ENCODE measurements at regions not wholly inside any gene's neighbourhood (a gene's known extent, or its start where the extent isn't known, plus 50 kb on each side); places are given as distances from the start of the nearest gene placed in this dataset.
A peak's percentile ranks its signal among the peaks of the same experiment; 100 is the strongest.

DNA sequence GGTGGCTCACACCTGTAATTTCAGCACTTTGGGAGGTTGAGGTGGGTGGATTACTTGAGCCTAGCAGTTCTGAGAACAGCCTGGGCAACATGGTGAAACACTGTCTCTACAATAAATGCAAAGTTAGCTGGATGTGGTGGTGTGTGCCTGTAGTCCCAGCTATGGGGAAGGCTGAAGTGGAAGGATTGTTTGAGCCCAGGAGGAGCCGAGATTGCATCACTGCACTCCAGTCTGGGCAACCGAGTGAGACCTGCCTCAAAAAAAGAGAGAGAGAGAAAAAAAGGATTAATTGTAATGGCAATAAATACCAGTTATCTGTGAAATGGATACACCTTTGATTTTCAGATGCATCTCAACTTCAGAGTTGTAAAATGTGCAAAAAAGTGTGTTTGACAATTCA, 58.8 kb downstream of the SPRY1 start:
- DNase-seq, result no peak

DNA sequence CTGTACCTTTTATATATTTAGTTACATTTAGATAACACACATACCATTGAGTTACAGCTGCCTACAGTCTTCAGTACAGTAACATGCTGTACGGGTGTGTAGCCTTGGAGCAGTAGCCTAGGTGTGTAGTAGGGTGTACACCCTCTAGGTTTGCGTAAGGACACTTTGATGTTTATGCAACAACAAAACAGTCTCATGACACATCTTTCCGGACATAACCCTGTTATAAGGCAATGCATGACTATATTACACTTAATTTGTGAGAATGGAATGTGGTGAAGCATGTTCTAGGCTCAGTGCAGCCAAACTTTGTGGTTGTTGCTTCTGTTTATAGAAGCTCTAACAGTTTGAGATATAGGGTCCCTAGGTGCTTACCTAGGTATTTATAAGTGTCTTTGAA, 65.4 kb downstream of the SPRY1 start:
- no peak for DNase-seq

DNA sequence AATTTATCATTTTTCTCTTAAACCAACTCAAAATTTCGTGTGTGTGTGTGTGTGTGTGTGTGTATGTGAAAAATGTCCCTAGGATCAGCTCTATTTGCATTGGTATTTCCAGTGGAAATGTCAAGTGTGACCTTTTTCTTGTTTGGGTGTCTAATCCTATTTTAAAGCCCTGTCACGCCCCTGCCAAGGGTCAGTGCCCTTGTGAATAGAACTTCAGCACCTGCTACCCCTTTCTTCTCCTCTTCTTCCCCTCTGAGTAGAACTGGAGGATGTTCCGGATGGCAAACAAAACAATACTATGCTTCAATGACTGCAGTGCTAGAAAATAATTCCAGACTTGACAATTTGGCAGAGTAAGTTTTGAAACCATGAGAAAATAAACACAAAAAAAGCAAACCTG, 67.3 kb downstream of the SPRY1 start:
- no peak for DNase-seq

DNA sequence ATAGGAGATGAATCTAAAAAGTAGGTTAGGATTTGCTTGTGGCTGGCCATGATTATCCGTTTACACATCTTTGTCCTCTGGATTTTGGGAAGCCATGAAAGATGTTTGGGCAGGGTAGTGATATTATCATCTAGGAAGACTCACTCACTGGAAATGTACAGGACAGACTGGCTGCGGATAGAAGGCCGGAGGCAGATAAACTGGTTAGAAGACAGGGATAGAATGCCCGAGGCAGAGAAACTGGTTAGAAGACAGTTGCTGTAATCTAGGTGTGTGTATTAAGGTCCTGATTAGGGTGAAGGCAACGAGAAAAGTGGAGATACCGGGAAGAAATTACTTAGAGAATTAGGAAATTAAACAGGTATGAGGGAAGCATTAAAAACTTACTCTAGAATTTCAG, 68.8 kb downstream of the SPRY1 start:
- no peak for DNase-seq

- DNase-seq, result no peak
These were observed 69.6 kb downstream of the SPRY1 start for GRCh38 chr4:123466080-123466785.

- DNase-seq, result no peak
These were observed 72.0 kb downstream of the SPRY1 start for GRCh38 chr4:123468479-123469031.

DNA sequence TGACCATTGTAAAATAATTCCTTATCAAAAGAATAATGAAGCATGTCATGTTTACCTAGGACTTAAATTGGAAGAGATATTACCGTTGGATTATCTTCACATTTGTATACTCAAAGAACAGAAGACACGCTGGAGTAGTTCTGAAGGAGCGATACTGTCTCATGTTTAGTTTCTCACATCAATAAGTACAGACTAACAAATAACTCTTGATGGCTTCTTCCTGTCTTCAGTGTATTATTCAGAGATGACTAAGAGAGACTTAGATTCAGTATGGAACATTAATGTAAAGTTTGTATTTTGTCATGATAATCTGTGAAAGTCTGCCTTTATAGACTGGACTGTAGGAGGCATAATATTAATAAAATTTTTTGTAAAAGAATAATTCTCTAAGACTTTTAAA, 72.7 kb downstream of the SPRY1 start:
- no peak for DNase-seq

DNA sequence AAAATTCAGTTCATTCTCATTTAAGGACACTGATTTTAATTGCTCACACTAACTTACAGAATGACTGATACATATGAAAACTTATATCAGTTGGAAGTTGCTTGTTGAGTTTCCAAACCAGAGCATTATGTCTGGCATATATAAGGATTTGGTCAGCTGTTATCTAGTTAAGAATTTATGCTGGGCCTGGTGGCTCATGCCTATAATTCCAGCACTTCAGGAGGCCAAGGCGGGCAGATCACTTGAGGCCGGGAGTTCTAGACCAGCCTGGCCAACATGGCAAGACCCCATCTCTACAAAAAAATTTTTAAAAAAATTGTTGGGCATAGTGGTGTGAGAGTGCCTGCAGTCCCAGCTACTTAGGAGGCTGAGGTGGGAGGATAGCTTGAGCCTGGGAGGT, 73.1 kb downstream of the SPRY1 start:
- DNase-seq, result no peak

GRCh38 chr4:123470640-123471039, 74.0 kb downstream of the SPRY1 start:
- no peak for DNase-seq

DNA sequence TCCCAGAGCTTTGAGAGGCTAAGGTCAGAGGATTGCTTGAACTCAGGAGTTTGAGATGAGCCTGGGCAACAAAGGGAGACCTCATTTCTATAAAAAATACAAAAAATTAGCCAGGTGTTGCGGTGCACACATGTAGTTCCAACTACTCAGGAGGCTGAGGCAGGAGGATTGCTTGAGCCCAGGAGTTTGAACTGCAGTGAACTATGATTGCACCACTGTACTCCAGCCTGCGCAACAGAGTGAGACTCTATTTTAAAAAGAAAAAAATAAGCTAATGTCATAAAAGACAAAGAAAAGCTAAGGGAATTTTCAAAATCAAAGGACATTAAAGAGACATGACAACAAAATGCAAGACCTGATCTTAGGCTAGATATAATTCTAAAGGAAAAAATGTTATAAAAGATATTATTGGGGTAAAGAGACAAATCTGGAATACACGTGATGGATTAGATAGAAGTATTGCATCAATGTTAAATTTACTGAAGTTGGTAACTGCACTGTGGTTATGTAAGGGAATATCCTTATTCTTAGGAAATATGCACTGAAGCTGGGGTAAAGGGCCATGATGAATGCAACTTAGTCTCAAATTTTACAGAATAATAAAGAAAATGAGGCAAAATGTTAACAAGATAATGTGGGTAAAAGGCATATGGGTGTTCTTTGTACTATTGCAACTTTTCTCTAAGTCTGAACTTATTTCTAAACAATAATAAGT, 75.2 kb downstream of the SPRY1 start:
- DNase-seq, result no peak

- DNase-seq, result no peak
These were observed 78.2 kb downstream of the SPRY1 start for GRCh38 chr4:123474817-123475216.

DNA sequence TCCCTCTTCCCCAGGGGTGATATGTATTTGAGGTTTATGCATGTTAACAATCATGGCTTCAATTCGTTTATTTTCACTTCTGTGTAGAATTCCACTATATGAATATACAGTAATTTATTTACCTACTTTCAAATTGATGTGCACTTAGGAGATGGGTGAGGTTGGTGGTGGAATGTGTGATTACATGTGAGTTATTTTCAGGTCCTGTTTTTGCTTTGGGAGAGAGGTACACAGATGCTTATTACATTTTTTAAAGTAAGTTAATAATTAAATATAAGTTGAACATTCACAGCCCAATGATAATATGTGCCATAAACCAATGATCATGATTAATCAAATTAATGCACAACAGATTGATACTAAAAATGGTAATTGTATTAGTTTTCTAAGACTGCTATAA, 79.5 kb downstream of the SPRY1 start:
- no peak for DNase-seq

DNA sequence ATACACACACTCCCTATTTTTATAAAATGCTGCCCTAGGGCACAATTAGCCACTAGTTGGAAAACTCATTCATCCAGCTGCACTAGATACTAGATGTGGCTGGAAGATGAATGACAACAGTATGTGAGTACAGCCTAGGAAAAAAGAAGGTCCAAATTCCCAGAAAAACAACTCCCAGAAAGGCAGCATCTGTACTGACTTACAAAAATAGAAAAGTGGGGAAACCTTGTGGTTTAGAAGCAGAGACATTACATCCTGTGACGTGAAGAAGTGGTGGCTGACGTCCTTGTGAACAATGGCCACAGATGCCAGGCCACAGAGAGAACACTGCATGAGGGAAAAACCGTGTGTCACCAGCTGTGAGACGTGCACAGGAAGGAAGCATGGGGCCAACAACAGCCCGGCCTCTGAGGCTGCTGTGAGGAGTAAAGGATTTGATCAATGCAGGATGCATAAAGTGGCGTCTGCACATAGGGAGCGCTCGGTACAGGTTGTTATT, 81.2 kb downstream of the SPRY1 start:
- peak; percentile 76 for DNase-seq

- peak; percentile 36 for DNase-seq
These were observed 82.3 kb downstream of the SPRY1 start for GRCh38 chr4:123478859-123479345.

DNA sequence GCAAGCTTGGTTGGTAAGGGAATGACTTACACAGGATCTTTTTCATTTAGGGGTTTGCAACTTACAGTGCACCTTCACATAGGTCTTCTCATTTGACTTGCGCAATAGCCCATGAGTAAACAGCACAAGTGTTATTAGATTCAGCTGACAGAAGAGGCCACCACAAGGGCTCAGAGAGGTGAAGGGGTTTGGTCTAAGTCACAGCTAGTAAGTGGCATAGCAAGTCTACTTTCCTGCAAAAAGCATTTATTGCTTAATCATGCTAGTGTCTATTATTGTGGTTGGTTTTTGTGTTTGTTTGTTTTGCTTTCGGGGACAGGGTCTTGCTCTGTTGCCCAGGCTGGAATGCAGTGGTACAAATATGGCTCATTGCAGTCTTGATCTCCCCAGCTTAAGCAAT, 83.3 kb downstream of the SPRY1 start:
- no peak for DNase-seq

GRCh38 chr4:123480706-123481418, 84.3 kb downstream of the SPRY1 start:
- DNase-seq, result no peak

DNA sequence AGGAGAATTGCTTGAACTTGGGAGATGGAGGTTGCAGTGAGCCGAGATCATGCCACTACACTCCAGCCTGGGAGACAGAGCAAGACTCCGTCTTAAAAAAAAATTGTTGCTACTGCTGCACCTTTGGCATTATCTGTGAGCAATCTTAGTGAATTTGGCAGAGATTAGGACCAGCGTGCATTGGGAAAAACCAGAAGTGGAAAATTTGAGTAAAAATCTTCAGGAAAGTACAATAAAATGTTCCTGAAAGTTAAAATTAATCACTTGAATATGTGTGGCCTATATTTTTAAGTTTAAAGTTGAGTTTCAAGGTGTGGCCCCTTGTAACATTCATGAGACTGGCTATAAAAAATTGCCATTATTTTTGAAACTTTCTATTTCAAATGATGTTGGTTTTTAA, 85.1 kb downstream of the SPRY1 start:
- no peak for DNase-seq

- no peak for DNase-seq
These were observed 87.8 kb downstream of the SPRY1 start for GRCh38 chr4:123484291-123484926.

DNA sequence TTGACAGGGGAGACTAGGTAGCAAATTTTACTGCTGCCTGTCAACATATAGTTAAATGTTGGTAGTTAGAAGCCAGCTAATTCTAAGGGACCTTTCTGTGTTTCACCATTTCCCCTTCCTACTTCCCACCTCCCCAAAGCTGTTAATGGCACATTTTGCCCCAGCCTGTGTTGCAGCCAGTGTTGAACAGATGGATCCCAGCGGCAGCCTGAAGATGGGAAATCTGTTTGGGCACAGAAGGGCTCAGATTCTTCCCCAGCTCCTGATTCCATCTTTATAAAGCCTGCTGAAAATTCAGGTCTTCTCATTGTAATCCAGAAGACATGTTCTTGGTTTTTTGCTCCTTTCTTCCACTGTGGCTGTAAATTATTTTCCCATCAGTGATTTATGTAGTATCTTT, 89.0 kb downstream of the SPRY1 start:
- DNase-seq, result no peak

DNA sequence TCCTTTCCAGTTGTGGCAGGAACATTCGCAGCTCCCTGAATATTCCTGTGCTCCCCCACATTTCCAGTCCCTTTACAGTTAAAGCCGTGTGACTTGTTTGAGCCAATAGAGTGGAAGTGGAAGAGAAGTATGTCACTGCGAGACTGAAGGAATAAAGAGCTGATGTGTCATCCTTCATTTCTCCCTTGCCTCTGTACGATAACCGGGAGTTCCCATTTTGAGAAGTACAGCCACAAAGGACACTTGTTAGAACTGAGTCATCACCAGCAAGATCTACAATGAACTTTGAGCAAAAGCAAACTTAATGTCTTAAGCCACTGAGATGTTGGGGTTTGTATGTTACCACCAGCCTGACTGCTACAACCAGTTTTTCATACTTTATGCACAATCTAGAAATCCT, 92.3 kb downstream of the SPRY1 start:
- no peak for DNase-seq

GRCh38 chr4:123495530-123495929, 98.9 kb downstream of the SPRY1 start:
- DNase-seq, result no peak

GRCh38 chr4:123496421-123496820, 99.8 kb downstream of the SPRY1 start:
- no peak for DNase-seq

GRCh38 chr4:123497340-123497739, 100.7 kb downstream of the SPRY1 start:
- no peak for DNase-seq
